Activated CD8-positive, alpha-beta memory T cell treated with anti-CD3 and anti-CD28 coated beads for 1 hour (primary cell): ENCODE measurements at regions not wholly inside any gene's neighbourhood (a gene's known extent, or its start where the extent isn't known, plus 50 kb on each side); places are given as distances from the start of the nearest gene placed in this dataset.

ENCODE experiments used
- DNase-seq, 2 donors: peaks; one replicate each; pipeline ENCODE4 v3.0.0-alpha.2; 2020; ENCODE audit warnings: low read depth in 1 of 2; ENCODE audit errors: extremely low read depth in 1 of 2

- no peak for DNase-seq
These were observed 53.7 kb upstream of the PHF14 start for GRCh38 chr7:10919923-10920322.
